NCI-H526 treated with DMSO at 0.1 percent for 48 hours (cell line): ENCODE measurements at regions not wholly inside any gene's neighbourhood (a gene's known extent, or its start where the extent isn't known, plus 50 kb on each side); places are given as distances from the start of the nearest gene placed in this dataset.

ENCODE experiments used
- DNase-seq: peaks from one replicate; lab custom pipeline; 2025; lab: John Stamatoyannopoulos, UW

DNA sequence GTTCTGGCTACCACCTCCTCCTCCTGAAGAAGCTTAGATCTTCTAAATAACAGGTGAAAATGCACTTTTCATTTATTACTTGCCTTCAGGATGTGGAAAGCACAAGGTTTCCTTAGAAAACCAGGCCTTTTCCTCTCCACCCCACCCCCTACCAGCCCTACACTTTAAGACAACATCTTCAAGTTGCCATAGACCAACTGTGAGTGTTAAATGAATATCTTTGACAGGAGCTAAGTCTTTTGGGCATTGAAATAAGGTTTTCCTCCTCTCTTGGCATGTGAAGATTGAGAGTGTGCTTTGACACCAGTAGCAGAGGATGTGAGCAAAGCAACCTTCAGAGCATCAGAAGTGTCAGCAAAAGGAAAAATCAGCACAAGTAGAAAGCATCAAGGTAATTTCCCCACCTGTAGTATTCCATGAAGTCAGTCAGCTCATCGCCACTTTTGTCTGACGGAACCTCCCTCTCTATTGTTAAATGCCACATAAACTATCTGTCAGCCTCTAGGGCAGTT is 532.3 kb upstream of the MMS22L start:
- DNase-seq = no peak

DNA sequence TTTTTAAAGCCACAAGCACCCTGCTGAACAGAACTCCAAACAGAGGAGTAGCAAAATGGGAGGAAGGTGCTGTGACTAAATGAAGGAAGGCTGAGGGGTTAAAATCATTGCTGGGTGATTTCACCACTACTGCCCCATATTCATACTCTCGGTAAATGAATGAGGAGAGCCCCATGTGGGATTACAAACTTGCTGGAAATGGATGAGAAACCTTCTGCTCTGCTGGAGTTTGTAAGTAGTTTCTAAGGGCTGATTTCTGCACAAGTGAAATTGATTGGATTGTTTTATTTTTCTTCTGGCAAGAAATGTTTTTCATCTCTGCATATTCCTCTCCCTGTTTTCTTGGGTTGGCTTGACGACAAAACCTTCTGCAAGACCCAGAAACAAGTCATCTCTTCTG is 533.5 kb upstream of the MMS22L start:
- DNase-seq = no peak

DNA sequence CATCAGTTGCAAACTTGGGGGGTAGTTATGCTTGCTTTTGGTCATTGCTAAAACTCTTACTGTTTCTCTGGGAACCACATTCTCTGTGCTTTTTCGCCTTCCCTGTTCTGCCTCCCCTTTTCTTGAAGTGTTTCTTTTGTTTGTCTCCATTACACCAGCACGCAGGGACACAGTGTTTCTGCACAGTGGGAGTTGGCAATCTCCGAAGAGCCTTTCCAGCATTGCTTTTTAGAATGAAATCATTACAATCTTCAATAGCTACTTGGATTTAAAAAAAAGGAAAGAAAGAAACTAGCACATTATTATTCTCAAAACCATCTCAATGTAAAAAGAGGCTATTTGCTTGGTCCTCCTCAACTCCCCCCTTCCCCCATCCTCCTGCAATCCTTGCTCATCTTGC is 536.7 kb upstream of the MMS22L start:
- no peak for DNase-seq

DNA sequence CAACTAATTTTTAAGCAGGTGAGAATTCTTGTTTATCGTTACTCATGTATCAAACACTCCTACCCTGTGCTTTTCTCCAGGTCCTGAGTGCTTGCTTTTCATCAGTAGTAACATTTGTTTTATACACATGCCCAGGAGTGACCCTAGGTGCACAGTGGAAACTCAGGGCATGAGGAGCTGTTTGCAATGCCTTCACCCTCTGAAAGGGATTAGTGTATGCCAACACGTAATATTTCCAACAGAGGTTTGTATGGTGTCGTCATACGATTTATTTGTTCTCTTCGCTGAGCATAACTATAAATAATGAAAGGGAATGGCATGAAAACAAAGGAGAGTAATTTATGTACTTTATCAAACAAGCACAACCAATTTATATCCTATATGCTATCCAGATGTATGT is 537.4 kb upstream of the MMS22L start:
- no peak for DNase-seq

DNA sequence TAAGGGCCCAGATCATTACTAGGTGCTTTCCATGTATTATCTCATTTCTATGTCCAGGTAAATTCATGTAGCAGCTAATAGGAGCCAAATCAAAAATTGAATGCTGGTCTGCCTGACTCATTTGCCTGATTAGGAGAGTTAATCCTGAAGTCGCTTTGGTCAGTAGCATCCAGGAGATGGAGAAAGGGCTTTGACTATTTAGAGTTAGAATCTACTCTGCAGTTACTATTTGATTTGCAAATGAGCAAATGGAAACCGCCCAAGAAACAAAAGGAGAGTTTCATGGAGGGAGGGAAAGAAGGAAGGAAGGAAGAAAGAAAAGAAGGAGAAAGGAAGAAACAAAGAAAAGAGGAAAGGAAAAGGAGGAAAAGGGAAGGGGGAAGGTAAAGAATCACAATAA is 539.6 kb upstream of the MMS22L start:
- DNase-seq = peak; percentile 52

DNA sequence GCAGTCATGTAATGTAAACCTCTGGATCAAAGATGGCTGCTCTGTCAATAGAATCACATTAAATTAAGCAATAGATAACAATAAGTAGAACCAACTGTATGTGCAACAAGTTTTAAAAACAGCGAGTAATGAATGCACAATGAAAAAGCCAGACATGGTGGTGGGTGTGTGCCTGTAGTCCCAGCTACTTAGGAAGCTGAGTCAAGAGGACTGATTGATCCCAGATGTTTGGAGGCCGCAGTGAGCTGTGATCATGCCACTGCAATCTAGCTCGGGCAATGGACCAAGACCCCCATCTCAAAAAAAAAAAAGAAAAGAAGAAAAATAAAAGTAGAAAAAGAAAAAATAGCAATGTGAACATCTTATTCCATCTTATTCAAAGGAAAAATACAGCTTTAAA is 558.7 kb upstream of the MMS22L start:
- no peak for DNase-seq

GRCh38 chr6:97842521-97842920 is 559.5 kb upstream of the MMS22L start:
- no peak for DNase-seq

GRCh38 chr6:97849390-97849789 is 566.4 kb upstream of the MMS22L start:
- no peak for DNase-seq

GRCh38 chr6:97850458-97851212 is 567.6 kb upstream of the MMS22L start:
- DNase-seq = no peak

- DNase-seq = no peak
These were observed 580.7 kb upstream of the MMS22L start for GRCh38 chr6:97863697-97864096.

DNA sequence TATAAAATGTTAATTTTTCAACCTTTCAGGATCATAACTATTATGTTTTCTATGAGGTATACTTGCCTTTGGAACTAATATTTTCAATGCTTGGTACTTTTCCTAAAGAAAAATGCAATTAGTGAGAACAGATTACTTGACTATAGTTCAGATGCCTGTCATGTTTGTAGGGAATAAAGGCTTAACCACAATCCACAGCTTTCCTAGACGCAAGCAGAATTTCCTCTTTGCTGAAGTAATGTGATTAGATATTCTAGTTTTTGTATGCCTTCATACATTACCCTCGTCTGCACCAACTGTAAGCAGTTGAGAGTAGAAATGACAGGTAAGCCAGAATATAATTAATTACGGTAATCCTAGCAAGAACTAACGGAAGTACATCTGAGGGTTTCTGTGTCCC is 581.4 kb upstream of the MMS22L start:
- no peak for DNase-seq

DNA sequence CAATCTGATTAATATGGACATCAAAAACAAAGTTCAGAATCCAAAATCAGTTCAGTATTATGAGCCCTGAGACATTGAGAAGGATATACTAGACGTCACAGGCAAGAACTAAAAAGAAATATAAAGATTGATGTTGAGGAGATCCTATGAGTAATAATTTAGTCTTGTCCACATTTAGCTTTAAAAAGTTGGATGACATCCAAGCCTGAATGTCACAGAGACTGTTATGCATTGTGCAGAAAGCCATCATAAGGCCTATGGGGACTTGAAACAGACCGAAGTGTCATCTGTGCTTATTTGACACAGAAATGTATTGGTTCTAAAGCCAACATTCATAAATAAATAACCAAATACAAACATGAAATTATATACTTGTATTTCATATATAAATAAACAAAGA is 581.8 kb upstream of the MMS22L start:
- no peak for DNase-seq

- no peak for DNase-seq
These were observed 582.6 kb upstream of the MMS22L start for GRCh38 chr6:97865612-97866011.

DNA sequence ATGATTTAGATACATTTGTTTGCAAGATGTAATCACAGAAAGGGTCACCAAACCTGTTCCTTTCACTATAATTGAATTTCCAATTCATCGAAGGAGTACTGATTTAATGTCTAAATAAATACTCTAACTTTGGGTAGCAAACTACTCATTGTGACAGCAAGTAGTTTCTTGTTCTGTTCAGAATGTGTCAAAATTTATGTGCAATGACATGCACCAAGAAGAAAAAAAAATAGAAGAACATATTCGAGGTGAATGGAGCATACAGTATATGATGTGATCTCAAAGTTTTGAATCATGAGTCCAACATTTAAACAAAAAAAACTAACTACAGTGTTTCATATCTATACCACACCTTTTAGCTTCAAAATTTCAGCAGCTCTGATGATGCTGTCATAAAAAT is 583.6 kb upstream of the MMS22L start:
- no peak for DNase-seq

DNA sequence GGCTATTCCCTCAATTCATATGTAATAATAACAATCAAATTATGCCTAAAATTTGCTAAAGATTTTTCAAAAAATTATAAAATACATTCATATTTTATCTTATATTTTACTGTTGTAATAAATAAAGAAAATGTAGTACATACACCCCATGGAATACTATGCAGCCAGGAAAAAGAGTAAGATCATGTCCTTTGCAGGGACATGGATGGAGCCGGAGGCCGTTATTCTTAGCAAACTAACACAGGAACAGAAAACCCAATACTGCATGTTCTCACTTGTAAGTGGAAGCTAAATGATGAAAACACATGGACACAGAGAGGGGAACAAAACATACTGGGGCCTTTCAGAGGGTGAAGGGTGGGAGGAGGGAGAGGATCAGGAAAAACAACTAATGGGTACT is 584.2 kb upstream of the MMS22L start:
- DNase-seq = no peak

- DNase-seq = no peak
These were observed 587.3 kb upstream of the MMS22L start for GRCh38 chr6:97870273-97870672.

GRCh38 chr6:97876711-97877110 is 593.7 kb upstream of the MMS22L start:
- DNase-seq = no peak

DNA sequence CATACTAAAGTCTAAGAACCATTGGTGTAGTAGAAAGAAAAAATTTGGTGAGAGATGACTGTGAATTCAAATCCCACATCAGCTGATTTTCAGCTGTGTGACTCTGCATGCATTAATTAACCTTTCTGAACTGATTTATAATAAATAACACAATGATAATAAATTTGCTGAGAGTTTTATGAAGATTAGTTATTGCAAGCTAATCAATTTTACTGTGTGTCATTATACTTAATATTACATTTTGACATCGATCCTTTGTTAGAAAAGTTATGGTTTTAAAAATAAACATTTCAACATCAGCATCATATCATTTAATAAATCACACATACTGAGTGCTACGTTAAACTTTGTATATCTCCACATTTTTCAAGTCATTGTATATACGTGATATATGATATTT is 599.7 kb upstream of the MMS22L start:
- no peak for DNase-seq

DNA sequence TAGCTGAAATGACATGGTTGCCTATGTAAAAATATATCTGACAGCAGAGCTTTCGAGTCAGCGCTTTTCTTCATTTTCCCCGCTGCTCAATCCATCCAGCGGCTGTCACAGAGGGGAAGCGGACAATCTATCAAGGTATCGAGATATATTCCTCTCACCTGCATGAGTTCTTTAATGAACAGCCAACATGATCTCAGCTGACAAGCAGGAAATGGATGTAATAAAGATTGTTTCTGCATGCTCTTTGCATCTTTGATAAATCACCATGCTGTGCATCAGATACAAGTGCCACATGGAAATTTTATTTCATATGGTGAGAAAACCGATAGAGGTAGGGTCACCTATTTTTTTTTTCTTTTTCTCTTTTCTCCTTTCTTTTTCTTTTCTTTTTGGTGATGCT is 602.3 kb upstream of the MMS22L start:
- no peak for DNase-seq

GRCh38 chr6:97885828-97886227 is 602.8 kb upstream of the MMS22L start:
- no peak for DNase-seq

GRCh38 chr6:97901531-97901930 is 618.5 kb upstream of the MMS22L start:
- no peak for DNase-seq

- no peak for DNase-seq
These were observed 626.4 kb upstream of the MMS22L start for GRCh38 chr6:97909380-97909779.

- DNase-seq = peak; percentile 65
These were observed 630.7 kb upstream of the MMS22L start for GRCh38 chr6:97913721-97914120.

GRCh38 chr6:97914912-97915311 is 631.9 kb upstream of the MMS22L start:
- peak; percentile 21 for DNase-seq
